ENCODE measurements at regions not wholly inside any gene's neighbourhood (a gene's known extent, or its start where the extent isn't known, plus 50 kb on each side); places are given as distances from the start of the nearest gene placed in this dataset.
"Not testable (repeated sequence)": the region's sequence is repeated elsewhere in the genome, so short reads cannot be mapped to it uniquely, and the experiment has no call there.

DNA sequence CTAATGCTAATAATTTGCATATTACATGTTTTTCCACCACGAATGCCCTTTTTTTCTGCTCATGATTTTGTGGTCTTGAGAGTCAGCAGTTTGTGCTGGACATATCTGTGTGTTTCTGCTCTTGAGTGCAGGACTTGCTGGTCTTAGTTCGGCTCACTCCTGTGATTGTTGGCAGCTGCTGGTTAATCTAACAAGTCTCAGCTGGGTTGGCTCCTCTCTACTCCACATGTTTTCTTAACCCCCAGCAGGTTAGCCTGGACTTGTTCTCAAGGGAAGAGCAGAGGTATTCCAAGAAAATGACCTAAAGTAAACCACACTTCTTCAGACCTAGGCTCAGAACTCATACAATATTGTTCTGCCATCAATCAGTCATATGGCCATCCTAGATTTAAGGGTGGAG, 1238.9 kb downstream of the XPNPEP1 start:
- DNase-seq (ENCODE audit: low spot score) = no peak

GRCh38 chr10:108673741-108674140, 1249.6 kb downstream of the XPNPEP1 start:
- no peak for DNase-seq (ENCODE audit: low spot score)

DNA sequence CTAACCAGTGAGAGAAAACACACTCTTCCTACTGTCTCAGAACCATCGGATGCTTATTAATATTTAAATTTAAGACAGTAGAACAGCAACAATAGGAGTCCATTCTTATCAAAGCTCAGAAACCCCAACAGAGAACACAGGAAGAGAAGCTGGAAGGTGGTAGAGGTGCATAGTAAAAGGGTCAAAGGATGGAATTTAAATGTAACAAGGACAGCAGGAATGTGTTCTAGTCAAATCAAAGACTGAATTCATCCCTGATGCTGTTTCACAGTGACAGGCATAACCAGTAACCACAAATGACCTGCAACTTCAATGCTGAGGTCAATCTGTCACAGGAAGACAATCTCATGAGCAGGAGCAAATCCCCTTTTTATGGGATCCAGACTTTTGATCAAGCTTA, 1259.7 kb downstream of the XPNPEP1 start:
- DNase-seq (ENCODE audit: low spot score) = no peak

DNA sequence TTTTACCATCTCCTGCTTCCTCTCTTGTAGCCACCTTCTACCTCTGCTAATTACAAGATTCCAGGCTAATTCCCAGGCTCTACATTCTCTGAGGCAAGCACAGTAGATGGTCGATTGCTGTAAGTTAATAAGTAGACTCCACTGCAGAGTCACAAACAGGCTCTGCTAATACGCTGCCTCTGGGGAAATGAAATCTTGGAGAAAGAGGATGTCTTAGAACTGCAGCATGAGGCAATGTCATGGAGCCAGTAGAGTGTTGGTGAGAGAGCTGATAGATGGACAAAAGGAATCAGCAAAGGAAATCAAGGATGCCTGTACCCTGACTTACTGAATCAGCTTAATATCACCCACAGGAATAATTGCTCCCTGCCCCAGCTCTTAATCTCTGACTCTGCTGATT, 1260.3 kb downstream of the XPNPEP1 start:
- no peak for DNase-seq (ENCODE audit: low spot score)

GRCh38 chr10:108655057-108655456, 1268.3 kb downstream of the XPNPEP1 start:
- no peak for DNase-seq (ENCODE audit: low spot score)

DNA sequence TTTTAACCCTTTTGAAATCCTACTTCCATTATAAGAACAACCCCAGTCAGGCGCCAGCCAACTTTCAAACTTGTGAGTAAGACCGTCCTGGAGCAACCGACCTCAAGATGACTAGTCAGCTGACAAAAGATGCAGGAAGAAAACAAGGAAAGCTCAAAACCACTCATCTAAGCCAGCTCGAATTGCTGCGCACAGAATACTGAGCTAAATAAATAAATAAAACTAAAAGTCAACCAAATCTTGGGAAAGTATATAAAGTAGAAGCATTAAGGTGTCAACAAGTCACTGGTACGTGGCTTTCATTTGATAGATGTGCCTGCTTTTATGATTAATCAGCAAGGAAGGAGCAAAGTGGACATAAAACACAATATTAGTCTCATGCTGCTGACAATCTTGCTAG, 1269.8 kb downstream of the XPNPEP1 start:
- no peak for DNase-seq (ENCODE audit: low spot score)

DNA sequence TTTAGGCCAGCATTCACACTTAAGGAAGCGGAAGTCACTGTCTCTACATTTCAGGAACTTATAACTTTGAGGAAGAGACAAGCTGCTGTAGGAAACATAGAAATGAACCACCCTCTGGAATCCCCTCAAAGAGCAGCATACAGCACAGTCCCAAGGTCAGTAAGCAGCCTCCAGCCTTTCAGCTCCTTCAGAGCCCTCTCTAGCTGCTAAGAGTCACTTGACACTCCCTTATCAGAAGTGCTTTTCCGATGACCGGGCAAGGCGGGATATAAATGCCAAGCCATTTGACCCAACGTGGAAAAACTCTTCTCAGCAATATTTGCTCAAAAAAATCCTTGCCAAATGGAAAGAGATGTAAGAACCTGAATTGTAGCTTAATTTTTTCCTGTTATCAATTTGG, 1284.3 kb downstream of the XPNPEP1 start:
- no peak for DNase-seq (ENCODE audit: low spot score)

DNA sequence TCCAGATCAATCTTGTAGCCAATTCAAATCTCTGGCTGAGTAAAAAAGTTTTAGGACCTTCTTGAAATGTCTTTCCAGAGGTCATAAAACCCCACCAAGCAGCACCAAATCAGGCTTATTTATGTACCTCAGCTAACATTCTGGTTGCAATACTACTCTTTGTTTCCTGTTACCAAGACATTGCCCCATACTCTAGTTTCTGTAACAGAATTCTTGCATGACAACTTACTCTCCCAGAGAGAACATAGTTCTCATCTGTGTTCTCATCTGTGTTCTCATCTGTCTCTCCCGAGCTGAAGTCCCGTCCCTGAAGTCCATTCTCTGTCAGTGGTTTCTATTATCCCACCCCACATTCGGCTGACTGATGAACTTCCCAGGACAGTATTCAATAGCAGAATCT, 1285.1 kb downstream of the XPNPEP1 start:
- no peak for DNase-seq (ENCODE audit: low spot score)

DNA sequence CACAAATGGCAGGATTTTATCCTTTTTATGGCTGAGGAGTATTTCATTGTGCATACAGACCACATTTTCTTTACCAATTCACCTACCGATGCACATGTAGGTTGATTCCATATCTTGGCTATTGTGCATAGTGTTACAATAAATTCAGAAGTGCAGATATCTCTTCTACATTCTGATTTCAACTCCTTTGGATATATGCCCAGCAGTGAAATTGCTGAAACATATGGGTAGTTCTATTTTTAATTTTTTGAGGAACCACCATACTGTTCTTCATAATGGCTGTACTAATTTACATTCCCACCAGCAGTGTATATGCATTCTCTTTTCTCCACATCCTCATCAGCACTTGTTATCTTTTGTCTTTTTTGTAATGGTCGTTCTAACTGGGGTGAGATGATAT, 1290.3 kb downstream of the XPNPEP1 start:
- DNase-seq (ENCODE audit: low spot score) = no peak

GRCh38 chr10:108632144-108632543, 1291.2 kb downstream of the XPNPEP1 start:
- DNase-seq (ENCODE audit: low spot score) = no peak

- no peak for DNase-seq (ENCODE audit: low spot score)
Observed at GRCh38 chr10:108631332-108631731, 1292.0 kb downstream of the XPNPEP1 start.

DNA sequence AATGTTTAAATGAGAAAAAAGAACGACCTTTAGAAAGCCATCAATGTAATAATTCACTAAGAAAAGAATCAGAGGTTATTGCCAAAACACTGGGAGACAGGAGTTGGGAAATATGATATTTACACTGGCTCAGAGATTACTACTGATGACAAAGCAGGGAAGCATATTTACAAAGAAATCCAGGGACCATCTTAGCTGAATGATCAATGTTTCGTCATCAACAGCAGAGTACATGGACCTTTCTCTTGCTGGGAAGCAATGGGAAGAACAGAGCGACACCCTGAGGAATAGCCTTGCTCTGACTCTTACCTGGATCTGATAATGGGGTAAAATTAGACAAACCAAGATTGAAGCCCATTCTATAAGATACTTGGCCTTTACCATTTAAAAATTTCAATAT, 1293.5 kb downstream of the XPNPEP1 start:
- DNase-seq (ENCODE audit: low spot score) = no peak

GRCh38 chr10:108624052-108624451, 1299.3 kb downstream of the XPNPEP1 start:
- DNase-seq (ENCODE audit: low spot score) = no peak

DNA sequence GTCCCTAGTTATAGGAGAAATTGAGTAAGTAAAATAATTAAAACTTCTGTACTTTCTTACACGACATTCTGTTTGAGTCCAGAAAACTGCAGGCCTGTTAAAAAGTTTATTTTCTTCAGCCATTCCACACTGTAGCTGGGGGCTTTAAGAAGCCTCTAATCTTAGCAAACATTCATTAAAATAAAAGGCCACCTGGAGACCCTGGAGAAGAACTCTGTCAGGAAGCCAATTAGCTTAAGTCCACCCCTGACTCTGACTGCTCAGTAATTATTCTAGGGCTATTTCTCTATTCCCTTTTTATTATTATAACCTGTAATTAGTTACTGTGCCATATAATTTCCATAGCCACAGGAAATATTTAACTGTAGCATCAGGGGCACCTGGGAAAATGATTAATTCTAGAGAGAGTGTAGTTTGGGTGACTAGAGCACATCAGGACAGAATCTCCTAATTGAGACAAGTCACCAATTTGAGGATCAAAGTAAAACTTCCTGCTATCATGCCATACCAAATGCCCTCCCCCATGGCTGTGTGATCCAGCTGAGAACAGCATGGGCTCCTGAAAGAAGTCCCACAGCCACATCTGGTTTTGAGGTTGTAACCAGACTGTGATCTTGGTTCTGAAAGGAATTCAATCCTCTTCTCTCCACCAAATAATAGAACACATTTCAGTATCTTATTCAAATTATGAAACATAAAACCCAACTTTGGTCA, 1302.3 kb downstream of the XPNPEP1 start:
- DNase-seq (ENCODE audit: low spot score) = no peak

- no peak for DNase-seq (ENCODE audit: low spot score)
Observed at GRCh38 chr10:108616559-108617285, 1306.6 kb downstream of the XPNPEP1 start.

- no peak for DNase-seq (ENCODE audit: low spot score)
Observed at GRCh38 chr10:108615576-108616320, 1307.6 kb downstream of the XPNPEP1 start.

GRCh38 chr10:108612485-108612884, 1310.8 kb downstream of the XPNPEP1 start:
- DNase-seq (ENCODE audit: low spot score) = no peak

- no peak for DNase-seq (ENCODE audit: low spot score)
Observed at GRCh38 chr10:108608860-108609259, 1314.5 kb downstream of the XPNPEP1 start.

DNA sequence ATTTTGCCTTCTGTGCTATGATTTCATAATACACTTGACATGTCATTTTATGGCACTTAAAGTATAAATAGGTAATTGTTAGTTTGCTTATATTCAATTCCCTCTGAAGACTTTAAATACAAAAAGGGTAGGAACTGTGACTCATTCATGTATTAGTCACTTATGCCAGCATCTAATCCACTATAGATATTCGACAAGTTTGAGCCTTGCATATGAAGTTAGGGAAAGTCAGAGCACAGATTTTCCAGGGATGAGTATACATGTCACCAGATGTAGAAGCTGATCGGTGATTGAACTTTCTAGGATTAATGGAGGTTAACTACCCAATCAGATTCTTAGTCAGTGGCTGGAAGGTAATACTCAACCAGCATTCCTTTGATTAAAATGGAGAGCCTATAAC, 1321.5 kb downstream of the XPNPEP1 start:
- no peak for DNase-seq (ENCODE audit: low spot score)

DNA sequence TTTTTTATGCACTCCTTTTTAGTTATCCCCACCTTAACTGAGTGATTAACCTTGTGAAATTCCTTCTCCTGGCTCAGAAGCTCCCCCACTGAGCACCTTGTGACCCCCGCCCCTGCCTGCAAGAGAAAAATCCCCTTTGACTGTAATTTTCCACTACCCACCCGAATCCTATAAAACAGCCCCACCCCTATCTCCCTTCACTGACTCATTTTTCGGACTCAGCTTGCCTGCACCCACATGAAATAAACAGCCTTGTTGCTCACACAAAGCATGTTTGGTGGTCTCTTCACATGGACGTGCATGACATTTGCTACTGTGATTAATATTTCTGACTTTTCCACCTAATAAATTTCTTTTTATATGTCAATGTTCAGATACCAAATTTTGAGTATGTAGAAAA, 1322.8 kb downstream of the XPNPEP1 start:
- DNase-seq (ENCODE audit: low spot score) = not testable (repeated sequence)

- DNase-seq (ENCODE audit: low spot score) = not testable (repeated sequence)
Observed at GRCh38 chr10:108599317-108599716, 1324.0 kb downstream of the XPNPEP1 start.

GRCh38 chr10:108598831-108599230, 1324.5 kb downstream of the XPNPEP1 start:
- no peak for DNase-seq (ENCODE audit: low spot score)

DNA sequence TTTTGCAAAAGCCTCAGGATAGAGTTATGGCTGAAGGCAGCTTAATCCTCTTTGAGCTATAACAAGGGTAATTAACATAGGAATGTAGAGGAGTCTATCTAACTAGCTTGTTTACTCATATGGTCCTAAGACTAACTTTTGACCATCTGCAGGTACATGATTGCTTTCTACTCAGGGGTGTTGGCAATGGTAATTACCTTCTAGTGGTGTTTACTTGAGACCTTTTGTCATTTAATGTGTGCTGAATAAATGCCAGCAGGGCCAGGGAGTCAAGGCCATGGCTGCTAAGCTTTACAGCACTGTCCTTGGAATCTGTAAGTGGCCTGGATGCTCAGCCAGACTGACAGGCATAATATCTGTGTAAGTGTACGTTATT, 1325.0 kb downstream of the XPNPEP1 start:
- no peak for DNase-seq (ENCODE audit: low spot score)

All from ecto neural progenitor cell (in vitro differentiated cells).